ENCODE measurements at regions not wholly inside any gene's neighbourhood (a gene's known extent, or its start where the extent isn't known, plus 50 kb on each side); places are given as distances from the start of the nearest gene placed in this dataset.
"Not testable (repeated sequence)": the region's sequence is repeated elsewhere in the genome, so short reads cannot be mapped to it uniquely, and the experiment has no call there.

GRCh38 chrX:26597981-26598380, 382.0 kb downstream of the MAGEB5 start:
- DNase-seq (ENCODE audit: low spot score): no peak

DNA sequence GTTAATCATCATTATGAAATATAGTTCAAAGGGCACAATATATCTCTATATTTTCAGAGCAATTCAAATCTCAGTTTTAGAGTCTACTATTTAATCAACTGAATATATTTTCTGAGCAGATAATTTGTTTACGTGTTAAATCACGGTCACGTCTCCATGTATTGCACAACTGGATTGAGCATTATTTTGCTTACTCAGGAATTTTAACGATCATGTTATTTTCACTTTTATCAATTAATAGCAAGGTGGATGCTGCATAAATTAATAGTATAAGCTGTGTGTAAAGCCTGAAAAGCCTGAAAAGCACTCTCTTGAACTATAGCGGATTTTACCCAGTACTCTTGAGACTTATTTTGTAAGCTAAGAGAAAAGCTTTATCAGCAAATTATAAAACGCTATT, 374.9 kb downstream of the MAGEB5 start:
- DNase-seq (ENCODE audit: low spot score): no peak

DNA sequence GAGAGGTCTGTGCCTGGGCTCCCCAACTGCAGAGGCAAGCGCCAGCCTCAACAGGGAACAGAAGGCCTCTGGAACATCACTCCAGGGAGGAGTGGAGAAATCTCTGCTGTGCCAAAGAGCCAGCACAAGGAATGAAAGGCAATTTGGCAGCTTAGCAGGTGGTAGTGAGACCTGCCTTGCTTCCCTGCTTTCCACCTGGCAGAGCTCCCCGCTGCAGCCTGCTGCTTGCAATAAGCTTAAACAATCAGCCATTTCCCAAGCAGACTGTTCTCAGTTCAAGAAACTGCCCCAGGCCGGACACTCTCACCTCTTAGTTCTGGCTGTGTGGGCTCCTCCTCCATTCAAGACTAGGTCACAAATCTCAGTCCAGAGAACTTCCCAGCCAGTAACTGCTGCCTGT, 370.6 kb downstream of the MAGEB5 start:
- DNase-seq (ENCODE audit: low spot score): no peak

DNA sequence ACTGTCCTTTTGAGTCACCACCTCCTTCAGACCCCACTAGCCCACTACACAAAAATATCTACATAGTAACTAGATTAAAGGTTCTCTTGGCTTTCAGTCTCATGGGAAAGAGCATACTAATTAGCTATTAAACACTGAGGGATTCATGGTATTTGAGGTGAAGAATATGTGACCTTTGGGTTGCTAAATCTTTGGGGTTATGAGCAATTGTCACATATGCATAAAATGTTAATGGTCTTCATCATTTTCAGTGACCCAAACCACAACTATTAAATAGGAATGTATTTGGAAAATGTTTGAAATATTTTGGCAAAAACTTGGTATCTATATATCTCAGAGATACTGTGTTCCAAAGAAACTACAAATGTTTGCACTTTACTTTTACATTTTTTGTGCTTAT, 365.1 kb downstream of the MAGEB5 start:
- no peak for DNase-seq (ENCODE audit: low spot score)

- no peak for DNase-seq (ENCODE audit: low spot score)
Observed at GRCh38 chrX:26580021-26580420, 364.1 kb downstream of the MAGEB5 start.

- DNase-seq (ENCODE audit: low spot score): no peak
Observed at GRCh38 chrX:26574234-26574633, 358.3 kb downstream of the MAGEB5 start.

- DNase-seq (ENCODE audit: low spot score): peak; percentile 4
Observed at GRCh38 chrX:26562156-26562555, 346.2 kb downstream of the MAGEB5 start.

GRCh38 chrX:26559855-26560254, 343.9 kb downstream of the MAGEB5 start:
- no peak for DNase-seq (ENCODE audit: low spot score)

GRCh38 chrX:26558719-26559386, 342.9 kb downstream of the MAGEB5 start:
- DNase-seq (ENCODE audit: low spot score): no peak

DNA sequence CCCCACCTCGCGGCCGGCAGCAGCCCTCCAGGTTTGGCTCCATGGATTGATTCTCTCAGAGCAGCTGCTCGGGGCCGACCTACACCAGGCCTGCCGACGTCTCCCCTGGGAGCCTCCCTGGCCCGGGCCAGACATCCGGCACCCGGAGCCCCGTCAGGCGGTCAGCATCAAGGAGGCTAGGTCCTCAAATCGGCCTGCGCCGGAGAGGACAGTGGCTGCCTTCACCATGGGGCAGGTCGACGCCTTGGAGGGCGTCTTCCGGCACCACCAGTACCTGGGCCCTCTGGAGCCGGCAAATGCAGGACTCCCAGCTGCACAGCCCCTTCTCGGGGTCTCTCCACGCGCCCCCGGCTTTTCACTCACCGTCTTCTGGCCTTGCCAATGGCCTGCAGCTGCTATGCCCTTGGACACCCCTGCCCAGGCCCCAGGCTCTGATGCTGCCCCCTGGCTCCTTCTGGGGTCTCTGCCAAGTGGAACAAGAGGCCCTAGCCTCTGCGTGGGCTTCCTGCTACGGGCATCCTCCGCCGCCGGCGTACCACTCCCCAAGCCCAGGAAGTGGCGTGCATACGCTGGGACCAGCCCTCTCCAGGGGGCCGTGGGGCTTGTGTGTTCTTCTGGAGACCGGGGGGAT, 341.8 kb downstream of the MAGEB5 start:
- DNase-seq (ENCODE audit: low spot score): no peak

DNA sequence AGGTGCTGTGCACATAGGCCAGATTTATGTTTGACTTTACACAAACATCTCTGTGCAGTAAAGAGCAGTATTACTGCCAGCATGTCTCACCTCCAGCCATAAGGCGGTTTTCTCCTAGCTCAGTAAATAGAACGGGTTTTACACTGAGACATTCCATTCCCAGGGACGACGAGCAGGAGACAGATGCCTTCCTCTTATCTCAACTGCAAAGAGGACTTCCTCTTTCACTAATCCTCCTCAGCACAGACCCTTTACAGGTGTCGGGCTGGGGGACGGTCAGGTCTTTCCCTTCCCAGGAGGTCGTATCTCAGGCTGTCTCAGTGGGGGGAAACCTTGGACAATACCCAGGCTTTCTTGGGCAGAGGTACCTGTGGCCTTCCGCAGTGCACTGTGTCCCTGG, 309.8 kb downstream of the MAGEB5 start:
- not testable (repeated sequence) for DNase-seq (ENCODE audit: low spot score)

GRCh38 chrX:26522501-26522900, 306.5 kb downstream of the MAGEB5 start:
- DNase-seq (ENCODE audit: low spot score): no peak

DNA sequence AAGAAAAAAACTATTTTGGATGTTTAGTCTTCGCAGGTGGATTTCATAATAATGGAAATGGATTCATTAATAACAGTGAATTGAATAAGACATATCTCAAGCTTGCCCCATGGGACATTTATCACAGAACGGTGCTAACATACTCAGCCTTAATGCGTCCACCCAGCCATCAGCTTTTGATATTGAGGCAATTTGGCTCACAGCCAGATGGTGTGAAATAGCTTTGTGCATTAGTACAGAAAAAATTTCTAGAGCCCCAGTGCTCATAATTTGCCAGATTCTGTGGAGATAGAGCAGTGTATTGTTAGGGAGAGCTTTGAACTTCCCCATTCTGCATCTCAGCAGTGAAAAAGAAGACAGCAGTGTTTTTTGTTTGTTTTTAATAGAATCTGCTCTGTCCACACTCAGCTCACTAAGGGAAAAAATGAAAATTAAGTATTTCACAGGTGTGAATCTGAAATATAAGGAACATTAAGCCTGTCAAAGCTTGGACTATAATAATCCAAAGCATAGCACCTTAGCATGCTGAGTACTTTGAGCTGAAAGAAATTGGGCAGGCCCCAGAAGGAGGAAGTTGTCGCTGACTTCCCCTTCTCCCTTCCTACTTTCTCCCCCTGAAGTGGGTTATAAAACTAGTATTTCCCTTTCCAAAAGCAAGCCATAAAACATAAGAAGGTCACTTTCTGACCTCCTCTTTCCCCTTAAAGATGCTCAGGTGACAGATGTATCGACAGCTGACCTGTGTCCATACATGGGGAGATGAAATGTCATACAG, 295.8 kb downstream of the MAGEB5 start:
- peak; percentile 1 for DNase-seq (ENCODE audit: low spot score)

DNA sequence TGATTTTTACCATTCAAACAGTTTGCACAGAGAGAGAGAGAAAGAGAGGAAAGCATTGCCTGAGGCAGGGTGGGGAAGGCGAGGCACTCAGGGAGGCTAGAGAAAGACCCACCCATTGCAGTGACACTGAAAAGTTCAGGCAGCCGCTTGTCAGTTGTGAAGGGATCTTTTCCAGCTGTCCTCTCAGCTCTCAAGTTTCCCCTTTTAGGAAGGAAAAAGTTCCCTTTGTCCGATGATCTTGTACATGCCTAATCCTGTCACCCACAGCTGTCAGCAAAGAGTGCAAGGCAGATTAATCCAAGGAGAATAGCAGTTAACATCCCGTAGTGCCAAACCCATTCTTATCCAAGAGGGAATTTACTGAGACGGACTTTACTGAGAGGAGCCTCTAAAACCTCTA, 255.0 kb downstream of the MAGEB5 start:
- no peak for DNase-seq (ENCODE audit: low spot score)

GRCh38 chrX:26466387-26466786, 250.4 kb downstream of the MAGEB5 start:
- no peak for DNase-seq (ENCODE audit: low spot score)

- DNase-seq (ENCODE audit: low spot score): no peak
Observed at GRCh38 chrX:26445288-26445687, 229.3 kb downstream of the MAGEB5 start.

DNA sequence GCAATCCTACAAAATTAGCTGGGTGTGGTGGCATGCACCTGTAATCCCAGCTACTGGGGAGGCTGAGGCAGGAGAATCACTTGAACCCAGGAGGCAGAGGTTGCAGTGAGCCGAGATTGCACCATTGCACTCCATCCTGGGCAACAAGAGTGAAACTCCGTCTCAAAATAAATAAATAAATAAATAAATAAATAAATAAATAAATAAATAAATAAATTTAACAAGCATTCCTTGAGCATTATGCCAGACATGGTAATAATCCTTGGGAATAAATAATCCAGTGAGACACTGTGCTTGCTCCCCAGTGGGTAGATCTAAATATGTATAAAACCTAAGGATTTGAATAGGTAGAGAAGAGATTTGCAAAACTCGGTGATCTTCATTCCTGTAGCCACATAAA, 228.4 kb downstream of the MAGEB5 start:
- not testable (repeated sequence) for DNase-seq (ENCODE audit: low spot score)

DNA sequence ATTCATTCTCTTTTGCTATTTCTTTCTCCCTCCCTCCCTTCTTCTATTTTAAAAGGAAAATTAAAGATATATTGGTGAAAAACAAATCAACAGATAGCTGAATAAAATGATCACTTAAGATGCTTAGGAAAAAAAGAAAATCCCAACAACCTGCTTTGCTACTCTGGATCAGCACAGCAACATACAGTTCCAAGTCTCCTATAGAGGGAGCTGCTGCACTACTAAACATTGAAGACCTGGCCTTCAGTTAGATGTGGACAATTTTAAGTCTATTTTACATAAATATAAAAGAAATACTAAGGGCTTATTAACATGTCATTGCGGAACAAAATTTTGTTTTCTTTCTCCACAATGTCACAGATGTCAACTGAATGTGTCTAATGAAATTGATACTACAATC, 226.4 kb downstream of the MAGEB5 start:
- DNase-seq (ENCODE audit: low spot score): peak; percentile 2

DNA sequence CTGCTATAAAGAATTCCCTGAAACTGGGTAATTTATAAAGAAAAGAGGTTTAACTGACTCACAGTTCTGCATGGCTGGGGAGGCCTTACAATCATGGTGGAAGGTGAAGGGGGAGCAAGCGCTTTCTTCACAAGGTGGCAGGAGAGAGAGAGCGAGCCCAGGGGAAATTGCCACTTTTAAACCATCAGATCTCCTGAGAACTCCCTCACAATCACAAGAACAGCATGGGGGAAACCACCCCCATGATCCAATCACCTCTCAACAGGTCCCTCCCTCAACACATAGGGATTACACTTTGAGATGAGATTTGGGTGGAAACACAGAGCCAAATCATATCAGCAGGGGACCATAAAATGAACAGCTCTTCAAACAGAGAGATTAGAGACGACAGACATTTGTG, 198.6 kb downstream of the MAGEB5 start:
- no peak for DNase-seq (ENCODE audit: low spot score)

DNA sequence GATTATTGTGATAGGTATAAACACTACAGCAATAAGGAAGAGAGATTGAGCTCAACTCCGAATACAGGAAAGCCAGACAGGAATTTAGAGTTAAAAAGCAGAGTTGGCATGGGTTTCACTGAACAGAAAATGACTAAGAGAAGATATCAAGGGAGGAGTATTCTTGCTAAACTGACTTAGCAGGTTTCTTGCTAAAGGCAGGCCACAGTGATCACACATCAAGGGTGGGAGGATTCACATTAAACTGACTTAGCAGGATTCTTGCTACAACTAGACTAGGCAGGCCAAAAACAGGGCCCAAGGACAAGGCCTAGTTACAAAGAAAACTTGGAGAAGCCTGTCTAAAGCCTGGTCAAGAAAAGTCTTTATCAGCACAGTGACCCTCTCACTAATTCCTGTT, 195.1 kb downstream of the MAGEB5 start:
- DNase-seq (ENCODE audit: low spot score): no peak

GRCh38 chrX:26409636-26410035, 193.7 kb downstream of the MAGEB5 start:
- no peak for DNase-seq (ENCODE audit: low spot score)

DNA sequence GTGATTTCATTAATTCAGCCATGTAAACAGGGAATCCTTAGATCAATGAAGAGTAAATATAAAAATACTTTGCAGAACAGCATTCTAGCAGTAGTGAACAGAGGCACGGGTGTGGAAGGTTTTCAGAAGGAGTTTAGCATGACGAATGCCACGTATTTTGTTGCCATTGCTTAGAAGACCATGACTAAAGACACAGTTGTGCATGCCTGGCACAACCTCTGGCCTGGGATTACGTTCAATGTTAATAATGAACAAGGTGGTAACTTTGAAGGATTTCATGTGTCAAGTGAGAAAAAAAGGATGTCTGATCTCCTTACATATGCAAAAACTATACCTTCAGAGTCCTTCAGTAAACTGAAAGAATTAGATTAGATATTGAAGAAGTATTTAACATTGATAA, 171.9 kb downstream of the MAGEB5 start:
- no peak for DNase-seq (ENCODE audit: low spot score)

- DNase-seq (ENCODE audit: low spot score): no peak
Observed at GRCh38 chrX:26376037-26376708, 160.2 kb downstream of the MAGEB5 start.
